D341Med (cell line): ENCODE measurements at regions not wholly inside any gene's neighbourhood (a gene's known extent, or its start where the extent isn't known, plus 50 kb on each side); places are given as distances from the start of the nearest gene placed in this dataset.

Source experiments
- DNase-seq: peaks from one replicate; pipeline ENCODE4 v3.0.0; 2012; ENCODE audit warnings: low spot score

- no peak for DNase-seq
Observed at GRCh38 chrX:4243759-4244158, 530.3 kb upstream of the PRKX start.

- DNase-seq, result no peak
Observed at GRCh38 chrX:4240541-4241194, 527.2 kb upstream of the PRKX start.

GRCh38 chrX:4239650-4240540 lies 526.4 kb upstream of the PRKX start:
- no peak for DNase-seq

GRCh38 chrX:4238916-4239315 lies 525.5 kb upstream of the PRKX start:
- DNase-seq, result no peak

DNA sequence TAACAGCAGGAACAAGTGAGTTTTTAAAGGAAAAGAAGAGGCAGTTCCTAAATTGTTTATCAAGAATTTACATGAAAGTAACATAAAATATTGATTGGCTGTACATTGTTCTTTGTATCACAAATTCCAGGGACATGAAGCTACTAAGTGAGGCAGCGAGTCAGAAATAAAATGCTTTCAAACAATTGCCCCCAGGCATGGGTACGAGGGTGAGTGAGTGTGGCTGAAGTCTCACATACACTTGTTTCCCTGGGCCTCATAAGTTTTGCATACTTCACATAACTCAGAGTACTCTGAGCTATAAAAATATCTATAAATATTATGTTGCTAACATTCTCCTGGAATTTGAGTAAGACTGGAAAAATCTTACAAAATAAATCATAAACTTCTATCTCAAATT lies 511.6 kb upstream of the PRKX start:
- no peak for DNase-seq

- DNase-seq, result no peak
Observed at GRCh38 chrX:4206941-4207340, 493.5 kb upstream of the PRKX start.

DNA sequence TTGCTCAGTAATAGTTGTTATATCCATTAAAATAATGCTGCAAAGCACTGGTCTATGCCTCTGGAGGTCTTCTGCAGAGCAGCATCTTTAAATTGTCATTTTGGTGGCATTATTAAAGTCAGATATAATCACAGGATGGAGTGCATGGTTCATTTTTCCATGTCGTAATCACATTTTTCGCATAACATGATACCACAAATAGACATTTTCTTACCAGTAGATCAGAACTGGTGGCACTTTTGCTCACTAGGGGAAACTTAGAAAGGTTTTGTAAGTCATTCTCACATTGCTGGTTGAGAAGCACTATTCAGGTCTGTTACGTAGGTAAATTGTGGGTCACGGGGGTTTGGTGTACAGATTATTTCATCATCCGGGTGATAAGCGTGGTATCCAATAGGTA lies 484.5 kb upstream of the PRKX start:
- DNase-seq, result no peak

DNA sequence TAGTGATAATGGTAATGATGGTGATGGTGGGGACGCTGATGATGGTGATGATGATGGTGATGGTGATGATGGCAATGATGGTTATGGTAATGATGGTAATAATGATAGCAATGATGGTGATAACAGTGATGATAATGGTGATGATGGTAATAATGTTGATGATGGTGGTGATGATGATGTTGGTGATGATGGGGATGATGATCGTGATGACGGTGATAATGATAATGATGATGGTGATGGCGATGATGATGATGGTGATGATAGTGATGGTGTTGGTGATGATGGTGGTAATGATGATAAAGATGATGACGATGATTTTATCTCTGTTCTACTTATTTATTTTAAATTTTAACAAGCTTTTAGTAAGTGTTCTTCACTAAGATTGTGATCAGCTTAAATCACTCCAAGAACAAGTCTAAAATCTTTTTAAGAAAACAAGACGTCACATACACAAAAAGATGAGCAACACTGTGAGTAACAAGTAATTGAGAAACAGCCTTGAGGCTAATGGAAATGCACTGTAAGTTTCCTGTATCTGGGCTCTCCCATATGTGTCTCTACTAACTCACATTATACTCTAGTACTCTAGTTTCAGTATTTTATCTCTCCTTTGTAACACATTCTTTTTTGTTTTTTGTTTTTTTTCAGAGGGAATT lies 480.2 kb upstream of the PRKX start:
- DNase-seq, result no peak

GRCh38 chrX:4186331-4186730 lies 472.9 kb upstream of the PRKX start:
- DNase-seq, result no peak

GRCh38 chrX:4185086-4185485 lies 471.6 kb upstream of the PRKX start:
- no peak for DNase-seq

GRCh38 chrX:4182408-4182806 lies 469.0 kb upstream of the PRKX start:
- DNase-seq, result no peak

- no peak for DNase-seq
Observed at GRCh38 chrX:4181782-4182407, 468.4 kb upstream of the PRKX start.

GRCh38 chrX:4179031-4179430 lies 465.6 kb upstream of the PRKX start:
- no peak for DNase-seq

GRCh38 chrX:4175221-4175620 lies 461.8 kb upstream of the PRKX start:
- no peak for DNase-seq

- no peak for DNase-seq
Observed at GRCh38 chrX:4173743-4174142, 460.3 kb upstream of the PRKX start.

DNA sequence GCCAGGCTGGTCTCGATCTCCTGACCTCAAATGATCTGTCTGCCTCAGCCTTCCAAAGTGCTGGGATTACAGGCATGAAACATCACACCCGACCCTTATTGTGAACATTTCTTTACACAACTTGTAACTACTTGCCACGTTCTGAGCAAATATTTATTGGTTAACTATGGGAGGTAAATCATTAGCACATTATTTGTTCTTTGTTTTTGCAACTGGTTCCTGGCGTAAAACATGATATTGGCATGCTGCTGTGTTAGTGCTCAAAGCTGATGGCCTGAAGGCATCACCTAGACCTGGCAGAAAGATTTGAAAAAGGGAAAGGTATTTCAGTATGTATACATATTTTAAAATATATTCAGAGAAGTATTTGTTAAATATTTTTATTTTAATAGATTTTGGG lies 438.3 kb upstream of the PRKX start:
- DNase-seq, result no peak

GRCh38 chrX:4150259-4150658 lies 436.8 kb upstream of the PRKX start:
- DNase-seq, result no peak

DNA sequence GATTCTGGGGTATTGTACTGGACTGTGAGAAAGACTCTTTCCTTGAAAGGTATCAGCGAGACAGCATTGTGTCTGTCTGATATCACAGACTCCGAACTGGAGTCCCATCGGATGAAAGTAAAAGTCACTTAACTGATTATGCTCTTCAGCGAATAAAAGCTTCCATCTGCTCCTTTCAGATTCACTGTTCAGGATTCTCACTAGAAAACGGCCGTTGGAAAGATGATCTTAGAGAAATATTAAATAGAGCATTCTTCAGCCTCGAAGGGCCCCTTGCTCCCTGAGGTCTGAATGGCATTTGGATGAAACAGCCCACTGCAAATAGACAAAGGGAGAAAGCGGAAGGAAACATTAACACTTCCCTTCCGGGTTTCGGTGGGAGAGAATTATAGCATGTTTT lies 416.2 kb upstream of the PRKX start:
- no peak for DNase-seq

GRCh38 chrX:4118666-4119530 lies 405.4 kb upstream of the PRKX start:
- no peak for DNase-seq

DNA sequence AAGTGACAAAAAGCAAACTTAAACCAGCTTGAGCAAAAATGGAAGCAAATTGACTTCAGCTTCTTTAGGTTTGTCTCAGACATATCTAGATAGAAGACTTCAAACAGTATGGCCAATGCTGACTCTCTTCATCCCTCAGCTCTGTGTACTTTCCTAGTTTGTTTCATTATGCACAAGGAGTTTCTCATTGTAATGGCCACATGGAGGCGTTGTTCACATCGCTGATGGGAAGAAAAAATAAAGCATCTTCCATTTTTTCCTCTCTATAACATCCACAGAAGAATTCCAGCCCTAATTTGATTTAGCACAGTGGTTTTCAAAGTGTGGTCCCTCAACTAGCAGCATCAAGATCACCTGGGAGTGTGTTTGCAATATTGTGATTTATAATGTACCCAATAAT lies 397.5 kb upstream of the PRKX start:
- no peak for DNase-seq

DNA sequence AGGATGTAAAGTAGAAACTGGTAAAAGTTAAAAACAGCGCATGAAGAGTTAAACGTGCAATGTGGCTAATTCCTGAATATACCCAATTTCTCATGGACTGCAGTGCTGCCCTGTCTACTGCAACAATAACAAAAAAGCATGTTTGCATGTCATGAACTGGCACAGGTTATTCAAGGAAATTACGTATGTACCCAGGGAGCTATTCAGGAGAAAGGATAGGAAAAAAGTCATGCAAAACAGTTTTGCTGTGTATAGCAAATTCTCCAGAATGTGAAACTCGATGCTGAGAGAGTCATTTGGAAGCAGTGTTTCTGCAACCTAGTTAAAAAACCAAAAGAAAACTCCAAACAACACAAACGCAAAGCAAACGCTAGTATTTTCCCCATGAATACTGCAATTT lies 381.5 kb upstream of the PRKX start:
- no peak for DNase-seq
